ENCODE measurements at regions not wholly inside any gene's neighbourhood (a gene's known extent, or its start where the extent isn't known, plus 50 kb on each side); places are given as distances from the start of the nearest gene placed in this dataset.

DNA sequence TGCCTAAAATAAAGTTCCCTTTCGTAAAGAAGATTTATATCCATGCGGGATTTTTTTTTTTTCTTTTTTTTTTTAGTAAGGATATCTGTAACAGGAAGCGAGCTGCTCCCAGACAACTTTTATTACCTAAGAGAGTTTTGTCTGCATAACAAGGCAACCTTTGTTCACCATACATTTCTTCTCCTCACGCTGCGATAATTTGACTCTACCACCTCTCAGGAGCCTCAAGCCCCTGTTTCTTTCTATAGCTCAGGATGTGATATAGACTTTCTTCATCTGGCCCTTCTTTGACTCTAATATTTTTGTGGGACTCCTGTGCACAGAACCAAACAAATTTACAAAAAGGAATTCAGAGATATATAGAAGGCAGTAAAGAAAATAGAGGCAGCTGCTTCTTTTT lies 1053.7 kb upstream of the SPRY2 start:
- no peaks in the 10 kb centered on the region for H3K4me1 ChIP-seq
- no peaks in the 10 kb centered on the region for H3K9me3 ChIP-seq
- H3K27me3 ChIP-seq: no peaks in the 10 kb centered on the region
- H3K4me3 ChIP-seq: no peak overlapping the region
- no peak for ATAC-seq
- TF ChIP-seq EP300 (IDR thresholded peaks at IDR 0.05): no peak
- TF ChIP-seq POLR2A (IDR thresholded peaks at IDR 0.05): no peak
- no peak for TF ChIP-seq POLR2AphosphoS5 (IDR thresholded peaks at IDR 0.05)
- TF ChIP-seq, protein P1, sequence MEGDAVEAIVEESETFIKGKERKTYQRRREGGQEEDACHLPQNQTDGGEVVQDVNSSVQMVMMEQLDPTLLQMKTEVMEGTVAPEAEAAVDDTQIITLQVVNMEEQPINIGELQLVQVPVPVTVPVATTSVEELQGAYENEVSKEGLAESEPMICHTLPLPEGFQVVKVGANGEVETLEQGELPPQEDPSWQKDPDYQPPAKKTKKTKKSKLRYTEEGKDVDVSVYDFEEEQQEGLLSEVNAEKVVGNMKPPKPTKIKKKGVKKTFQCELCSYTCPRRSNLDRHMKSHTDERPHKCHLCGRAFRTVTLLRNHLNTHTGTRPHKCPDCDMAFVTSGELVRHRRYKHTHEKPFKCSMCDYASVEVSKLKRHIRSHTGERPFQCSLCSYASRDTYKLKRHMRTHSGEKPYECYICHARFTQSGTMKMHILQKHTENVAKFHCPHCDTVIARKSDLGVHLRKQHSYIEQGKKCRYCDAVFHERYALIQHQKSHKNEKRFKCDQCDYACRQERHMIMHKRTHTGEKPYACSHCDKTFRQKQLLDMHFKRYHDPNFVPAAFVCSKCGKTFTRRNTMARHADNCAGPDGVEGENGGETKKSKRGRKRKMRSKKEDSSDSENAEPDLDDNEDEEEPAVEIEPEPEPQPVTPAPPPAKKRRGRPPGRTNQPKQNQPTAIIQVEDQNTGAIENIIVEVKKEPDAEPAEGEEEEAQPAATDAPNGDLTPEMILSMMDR (IDR thresholded peaks at IDR 0.05): no peak
- no peak overlapping the region for H3K27ac ChIP-seq
- H3K36me3 ChIP-seq: no peaks in the 10 kb centered on the region
- WGBS, 2 donors (ENCODE audit: low coverage in 1 of 2): 47 to 67% methylated on average over 3 to 5 of the region's 5 CpGs

DNA sequence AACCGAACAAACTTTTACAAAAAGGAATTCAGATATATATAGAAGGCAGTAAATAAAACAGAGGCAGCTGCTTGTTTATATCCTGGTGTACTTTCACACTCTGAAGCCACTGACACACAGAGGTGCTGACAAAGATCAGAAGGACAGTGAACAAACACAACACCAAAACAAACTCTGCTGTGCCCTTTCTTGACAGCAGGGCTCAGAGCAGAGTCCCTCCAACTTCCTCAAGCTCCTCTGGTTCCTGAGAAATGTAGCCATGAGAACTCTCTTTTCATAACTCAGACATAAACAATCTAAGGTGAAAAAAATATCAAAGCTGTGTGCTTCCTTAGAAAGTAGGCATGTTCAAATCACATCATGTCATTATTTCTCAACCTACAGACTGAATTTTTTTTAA lies 1052.8 kb upstream of the SPRY2 start:
- TF ChIP-seq POLR2A (IDR thresholded peaks at IDR 0.05): no peak
- TF ChIP-seq, protein P1 (IDR thresholded peaks at IDR 0.05): no peak
- no peak for TF ChIP-seq POLR2AphosphoS5 (IDR thresholded peaks at IDR 0.05)
- no peak for TF ChIP-seq EP300 (IDR thresholded peaks at IDR 0.05)
- WGBS, 2 donors (ENCODE audit: low coverage in 1 of 2): 21 to 63% methylated on average over 1 of the region's 1 CpG
- ATAC-seq: no peak
- Histone ChIP-seq H3K4me3 (no peak overlapping the region), H3K27ac (no peak overlapping the region), H3K9me3 (no peaks in the 10 kb centered on the region), H3K27me3 (no peaks in the 10 kb centered on the region), H3K4me1 (no peaks in the 10 kb centered on the region), H3K36me3 (no peaks in the 10 kb centered on the region)

DNA sequence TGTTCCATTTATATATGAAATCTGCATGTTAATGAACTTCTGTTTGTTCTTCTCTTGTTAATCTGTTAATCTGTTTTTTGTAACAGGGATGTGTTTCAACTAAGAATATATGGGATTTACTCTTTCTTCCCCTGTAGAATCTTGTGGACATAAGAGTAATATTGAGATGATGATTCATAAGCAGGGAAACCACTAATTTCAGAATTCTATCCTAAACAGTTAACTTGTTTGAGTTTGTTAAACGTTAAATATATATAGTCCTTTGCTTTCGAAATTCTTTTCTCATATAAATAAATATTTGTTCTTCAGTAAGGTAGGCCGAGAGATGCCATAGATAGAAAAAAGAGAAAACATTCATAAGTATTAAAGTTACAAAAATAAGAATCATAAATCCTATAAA lies 1052.2 kb upstream of the SPRY2 start:
- WGBS, 2 donors (ENCODE audit: low coverage in 1 of 2): 65 to 67% methylated on average over 3 of the region's 3 CpGs
- no peaks in the 10 kb centered on the region for H3K27me3 ChIP-seq
- no peaks in the 10 kb centered on the region for H3K36me3 ChIP-seq
- no peaks in the 10 kb centered on the region for H3K4me1 ChIP-seq
- ATAC-seq: no peak
- no peak for TF ChIP-seq POLR2AphosphoS5 (IDR thresholded peaks at IDR 0.05)
- TF ChIP-seq, protein P1 (IDR thresholded peaks at IDR 0.05): no peak
- no peak overlapping the region for H3K27ac ChIP-seq
- no peaks in the 10 kb centered on the region for H3K9me3 ChIP-seq
- no peak overlapping the region for H3K4me3 ChIP-seq

DNA sequence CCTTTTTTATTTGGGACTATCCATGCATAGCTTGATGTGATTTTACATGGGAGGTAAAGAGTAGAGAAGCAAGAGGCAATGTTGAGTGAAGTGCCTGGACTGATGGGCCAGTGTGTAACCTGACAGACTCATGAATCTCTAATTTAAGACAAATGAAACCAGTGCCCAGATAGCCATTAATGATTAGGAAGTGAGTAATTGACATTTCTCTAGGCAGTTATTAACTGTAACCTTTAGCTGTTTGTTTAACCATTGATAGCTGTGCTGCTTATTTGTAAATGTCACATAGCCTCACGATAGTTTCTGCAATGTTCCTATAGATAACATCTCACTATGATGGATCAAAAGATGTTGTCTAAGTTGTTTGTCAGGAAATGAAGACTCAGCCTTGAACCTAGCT lies 1047.5 kb upstream of the SPRY2 start:
- no peak for ATAC-seq
- Histone ChIP-seq H3K4me3 (no peak overlapping the region), H3K36me3 (no peaks in the 10 kb centered on the region), H3K27ac (no peak overlapping the region), H3K27me3 (no peaks in the 10 kb centered on the region), H3K4me1 (no peaks in the 10 kb centered on the region), H3K9me3 (no peaks in the 10 kb centered on the region)
- TF ChIP-seq POLR2AphosphoS5 (IDR thresholded peaks at IDR 0.05) (no peak), POLR2A (IDR thresholded peaks at IDR 0.05) (no peak), EP300 (IDR thresholded peaks at IDR 0.05) (no peak)
- TF ChIP-seq, protein P1 (IDR thresholded peaks at IDR 0.05): no peak
- 17 to 41% methylated on average over 1 of the region's 1 CpG for WGBS, 2 donors (ENCODE audit: low coverage in 1 of 2)

DNA sequence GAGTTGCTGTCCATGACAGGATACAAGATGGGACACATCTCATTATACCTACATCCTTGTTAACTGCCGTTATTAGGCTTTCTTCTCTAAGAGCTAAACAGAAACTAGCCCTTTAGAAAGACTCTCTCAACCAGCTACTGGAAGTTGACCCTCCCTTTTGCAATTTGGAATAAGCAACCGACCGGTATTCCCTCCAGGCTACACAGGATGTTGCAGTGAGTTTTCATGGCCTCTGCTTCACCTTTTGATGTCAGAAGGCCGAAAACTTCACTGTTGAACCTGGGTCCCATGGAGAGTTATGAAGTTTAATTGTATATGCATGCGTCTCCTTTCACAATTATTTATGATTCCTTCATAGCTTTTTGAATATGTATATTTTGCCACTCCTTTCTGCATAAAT lies 1042.5 kb upstream of the SPRY2 start:
- Histone ChIP-seq H3K9me3 (no peaks in the 10 kb centered on the region), H3K36me3 (no peaks in the 10 kb centered on the region), H3K4me3 (no peak overlapping the region), H3K27ac (no peak overlapping the region), H3K4me1 (no peaks in the 10 kb centered on the region), H3K27me3 (no peaks in the 10 kb centered on the region)
- no peak for TF ChIP-seq EP300 (IDR thresholded peaks at IDR 0.05)
- TF ChIP-seq, protein P1 (IDR thresholded peaks at IDR 0.05): no peak
- TF ChIP-seq POLR2A (IDR thresholded peaks at IDR 0.05): no peak
- TF ChIP-seq POLR2AphosphoS5 (IDR thresholded peaks at IDR 0.05): no peak
- no peak for ATAC-seq
- 57 to 65% methylated on average over 3 to 5 of the region's 5 CpGs for WGBS, 2 donors (ENCODE audit: low coverage in 1 of 2)

Measured in gastroesophageal sphincter (tissue), 4 donors.